ENCODE measurements at regions not wholly inside any gene's neighbourhood (a gene's known extent, or its start where the extent isn't known, plus 50 kb on each side); places are given as distances from the start of the nearest gene placed in this dataset.

DNA sequence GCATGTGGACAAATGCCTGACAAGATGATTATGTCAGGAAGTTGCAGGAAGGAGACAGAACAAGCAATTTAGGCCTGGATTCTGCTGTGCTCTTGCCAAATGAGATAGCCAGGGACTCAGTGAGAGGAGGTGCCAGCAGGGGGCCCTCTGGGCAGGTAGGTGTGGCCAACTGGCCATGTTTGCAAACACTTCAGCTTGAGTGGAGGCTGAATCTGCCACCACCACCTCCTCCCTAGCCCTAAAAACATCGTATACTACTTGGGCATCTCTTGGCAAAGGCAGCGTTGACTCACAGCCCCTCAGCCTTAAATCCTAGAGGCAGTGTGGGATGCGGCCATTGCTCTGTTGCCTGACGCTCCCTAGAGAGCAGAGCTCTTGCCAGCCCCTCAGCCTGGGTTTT is 95.1 kb upstream of the PLET1 start:
- DNase-seq (ENCODE audit: low read depth): no peak

DNA sequence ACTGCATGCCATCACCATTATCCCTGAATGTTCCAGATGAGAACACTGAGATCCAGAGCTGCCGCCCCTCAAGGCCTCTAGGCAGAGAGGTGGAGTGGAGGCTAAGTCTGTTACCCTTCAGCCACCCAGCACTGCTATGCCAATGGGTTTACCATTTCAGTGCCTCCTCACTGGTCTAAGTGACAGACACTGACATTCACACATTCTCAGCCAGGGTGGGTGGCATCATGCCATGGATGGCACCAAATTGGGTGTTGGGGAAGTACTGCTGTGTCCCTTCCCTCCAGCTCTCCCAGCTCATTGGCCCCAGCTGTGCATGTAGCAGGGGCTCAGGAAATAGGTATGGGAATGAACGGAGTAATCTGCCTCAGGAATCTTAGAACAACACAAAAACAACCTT is 96.8 kb upstream of the PLET1 start:
- DNase-seq (ENCODE audit: low read depth): no peak

DNA sequence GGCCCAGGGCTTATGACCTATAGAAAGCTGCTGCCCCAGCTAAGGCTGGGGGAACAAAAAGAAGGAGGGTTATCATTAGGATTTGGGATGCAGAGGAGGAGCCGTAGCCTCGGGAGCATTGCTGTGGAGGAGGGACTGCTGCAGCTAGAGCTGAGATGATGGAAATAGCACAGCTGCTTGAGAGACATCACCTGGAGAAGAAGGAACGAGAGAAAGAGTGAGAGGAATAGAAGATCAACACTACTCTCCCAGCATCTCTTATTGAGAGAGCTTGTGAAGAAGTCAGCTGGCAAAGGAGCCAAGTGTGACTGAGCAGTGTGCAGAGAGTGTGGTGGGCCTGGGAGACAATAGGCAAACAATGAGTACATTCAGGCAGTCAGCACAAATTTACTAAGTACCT is 100.7 kb upstream of the PLET1 start:
- no peak for DNase-seq (ENCODE audit: low read depth)

DNA sequence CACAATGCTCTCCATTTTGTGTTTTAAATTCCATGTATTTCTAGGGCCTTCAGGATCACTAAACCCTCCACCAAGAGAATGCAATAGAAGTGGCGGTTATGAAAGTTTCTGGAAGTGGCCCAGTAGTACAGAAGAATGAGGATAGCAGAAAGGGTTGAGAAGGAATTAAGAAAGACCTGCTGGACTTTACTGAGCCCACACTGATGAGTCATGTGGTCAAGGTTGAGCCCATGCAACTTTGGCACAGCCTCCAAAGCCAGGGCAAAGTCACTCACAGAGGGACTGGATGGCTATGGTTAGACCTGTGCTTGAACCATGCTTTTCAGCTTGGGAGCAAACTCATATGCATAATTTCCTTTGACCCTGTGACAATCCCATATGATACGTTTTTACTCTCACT is 102.9 kb upstream of the PLET1 start:
- no peak for DNase-seq (ENCODE audit: low read depth)

DNA sequence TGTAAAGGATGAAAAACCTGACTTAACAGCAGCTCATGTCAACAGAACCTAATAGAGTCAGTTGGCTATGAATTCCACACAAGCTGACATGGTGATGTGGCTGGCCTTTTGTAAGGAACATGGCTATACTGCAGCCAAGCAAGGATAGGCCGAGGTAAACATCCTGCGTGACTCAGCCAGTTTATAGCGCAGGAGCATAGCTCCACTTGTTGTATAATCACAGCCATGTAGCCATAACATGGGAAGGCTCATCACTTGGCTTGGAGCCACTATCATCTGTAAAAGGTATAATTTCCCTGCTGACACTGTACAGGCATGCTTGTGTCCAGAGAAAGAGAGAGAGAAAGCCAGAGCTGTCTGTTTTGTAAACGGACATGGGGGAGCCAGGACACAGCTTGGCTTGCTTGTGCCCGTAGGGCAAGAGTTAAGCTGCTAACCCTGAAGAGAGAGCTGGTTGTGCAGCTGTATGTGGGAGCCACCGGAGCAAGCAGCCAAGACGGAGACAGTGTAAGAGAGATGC is 104.4 kb upstream of the PLET1 start:
- no peak for DNase-seq (ENCODE audit: low read depth)

DNA sequence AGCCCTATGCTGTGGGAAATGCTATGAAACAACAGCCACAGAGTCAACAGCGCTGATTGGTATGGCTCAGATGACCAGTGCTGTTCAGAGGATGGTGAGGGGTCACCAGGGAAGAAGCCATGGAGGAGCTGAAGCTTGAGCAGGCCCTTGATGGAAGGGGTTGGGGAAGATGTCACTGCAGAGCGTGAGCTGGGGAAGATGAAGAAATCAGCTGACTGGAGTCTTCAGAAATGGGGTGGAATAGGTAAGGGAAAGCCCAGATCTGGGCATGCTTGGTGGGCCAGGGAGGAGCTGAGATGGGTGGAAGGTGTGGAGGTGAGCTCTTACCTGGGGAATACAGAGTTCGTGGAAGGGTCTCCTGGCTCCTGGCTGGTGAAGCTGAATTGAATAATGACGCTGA is 105.4 kb upstream of the PLET1 start:
- no peak for DNase-seq (ENCODE audit: low read depth)

DNA sequence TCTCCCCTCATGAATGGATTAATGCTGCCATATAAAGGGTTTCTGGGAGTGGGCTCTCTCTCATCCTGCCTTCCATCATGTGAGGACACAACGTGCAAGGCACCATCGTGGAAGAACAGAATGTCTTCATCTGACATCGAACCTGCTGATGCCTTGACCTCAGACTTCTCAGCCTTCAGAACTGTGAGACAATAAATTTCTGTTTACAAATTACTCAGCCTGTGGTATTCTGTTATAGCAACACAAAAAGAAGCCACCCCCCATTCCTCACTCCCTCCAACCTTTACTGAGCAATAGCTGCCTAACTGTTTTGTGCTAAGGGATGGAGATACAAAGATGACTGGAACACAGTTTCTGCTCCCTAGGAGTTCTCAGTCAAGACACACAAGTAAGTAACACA is 106.1 kb upstream of the PLET1 start:
- no peak for DNase-seq (ENCODE audit: low read depth)

DNA sequence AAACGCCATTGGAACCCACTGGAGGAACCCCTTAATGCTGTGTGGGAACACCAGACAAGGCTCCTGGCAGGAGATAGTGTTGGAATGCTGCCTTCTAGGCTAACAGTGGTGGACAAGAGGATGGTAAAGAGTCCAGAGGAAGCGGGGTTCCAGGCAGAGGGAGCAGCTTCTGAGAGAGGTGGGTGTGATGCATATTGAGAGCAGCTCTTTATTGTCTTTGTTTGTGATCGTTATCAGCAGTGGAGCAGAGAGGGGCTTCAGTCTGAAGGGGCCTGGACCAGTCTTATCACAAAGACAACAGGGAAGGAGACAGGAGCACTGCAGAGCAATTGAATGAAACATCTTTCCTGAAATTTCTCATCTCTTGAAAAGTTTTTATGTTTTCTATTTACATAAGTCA is 106.8 kb upstream of the PLET1 start:
- DNase-seq (ENCODE audit: low read depth): no peak

DNA sequence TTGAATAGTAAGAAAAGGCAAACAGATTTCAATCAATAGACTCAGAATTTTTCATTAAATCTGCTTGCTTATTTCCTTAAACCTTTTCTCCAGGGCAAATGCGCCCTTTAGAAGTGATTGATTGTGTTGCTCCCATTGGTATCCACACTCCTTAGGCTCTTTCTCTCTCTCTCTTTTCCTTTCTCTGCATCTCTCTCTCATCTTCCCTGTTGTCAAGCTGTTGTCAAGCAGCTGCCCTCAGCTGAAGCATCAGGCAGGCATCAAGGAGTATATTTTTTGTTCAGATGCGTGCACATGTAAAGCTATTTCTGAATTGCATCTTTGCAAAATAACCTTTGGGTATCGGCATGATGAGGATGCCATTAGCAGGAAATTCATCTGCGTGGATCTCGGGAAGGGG is 107.2 kb upstream of the PLET1 start:
- DNase-seq (ENCODE audit: low read depth): no peak

DNA sequence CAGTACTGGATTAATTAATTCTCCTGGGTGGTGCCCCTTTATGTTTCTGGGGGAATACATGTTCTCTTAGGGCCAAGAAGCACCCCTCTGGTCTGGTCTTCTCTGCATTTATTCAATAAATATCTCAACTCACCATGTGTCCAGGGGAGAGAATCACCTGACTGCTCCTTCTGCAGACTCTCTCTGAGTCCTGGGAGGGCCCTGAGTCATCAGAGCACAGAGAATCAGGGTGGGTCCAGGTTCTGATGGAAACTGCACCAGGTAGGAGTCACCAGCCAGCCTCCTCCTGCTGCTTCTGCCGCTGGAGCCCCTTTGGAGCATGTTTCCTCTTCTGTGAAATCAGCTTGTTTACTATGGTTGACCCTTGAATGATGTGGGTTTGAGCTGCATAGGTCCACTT is 107.7 kb upstream of the PLET1 start:
- no peak for DNase-seq (ENCODE audit: low read depth)

DNA sequence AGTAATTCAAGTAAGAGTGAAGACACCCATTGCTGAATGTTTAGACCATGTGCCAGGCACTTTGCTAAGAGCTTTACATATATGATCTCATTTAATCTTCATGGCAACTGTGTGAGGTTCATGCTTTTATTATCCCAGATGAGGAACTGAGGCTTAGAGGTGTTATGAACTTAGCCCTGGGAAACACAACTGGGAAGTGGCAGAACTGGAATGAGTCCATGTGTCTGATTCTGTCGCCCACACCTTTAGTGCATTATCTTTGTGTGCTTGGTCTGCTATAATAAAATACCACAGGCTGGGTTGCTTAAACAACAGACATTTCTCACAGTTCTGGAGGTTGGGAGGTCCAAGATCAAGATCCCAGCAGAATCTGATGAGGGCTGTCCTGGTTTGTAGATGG is 108.7 kb upstream of the PLET1 start:
- DNase-seq (ENCODE audit: low read depth): no peak

DNA sequence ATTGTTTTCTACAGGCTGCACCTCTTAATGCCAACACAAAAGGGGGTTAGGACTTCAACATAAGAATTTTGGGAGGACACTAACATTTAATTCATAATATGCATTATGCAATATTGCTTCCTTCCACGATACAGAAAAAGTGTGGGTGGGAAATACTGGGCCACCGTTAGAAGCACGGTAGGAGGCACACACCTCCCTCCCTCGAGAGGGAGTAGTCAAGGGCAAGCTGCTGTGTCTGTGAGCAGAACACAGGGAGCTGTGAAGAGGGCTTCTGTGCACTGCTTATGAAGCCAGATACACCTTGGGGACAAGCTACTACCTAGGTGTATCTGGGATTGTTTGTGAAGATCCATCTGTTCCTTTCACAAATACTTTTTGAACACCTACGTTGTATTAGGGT is 109.3 kb upstream of the PLET1 start:
- DNase-seq (ENCODE audit: low read depth): no peak

DNA sequence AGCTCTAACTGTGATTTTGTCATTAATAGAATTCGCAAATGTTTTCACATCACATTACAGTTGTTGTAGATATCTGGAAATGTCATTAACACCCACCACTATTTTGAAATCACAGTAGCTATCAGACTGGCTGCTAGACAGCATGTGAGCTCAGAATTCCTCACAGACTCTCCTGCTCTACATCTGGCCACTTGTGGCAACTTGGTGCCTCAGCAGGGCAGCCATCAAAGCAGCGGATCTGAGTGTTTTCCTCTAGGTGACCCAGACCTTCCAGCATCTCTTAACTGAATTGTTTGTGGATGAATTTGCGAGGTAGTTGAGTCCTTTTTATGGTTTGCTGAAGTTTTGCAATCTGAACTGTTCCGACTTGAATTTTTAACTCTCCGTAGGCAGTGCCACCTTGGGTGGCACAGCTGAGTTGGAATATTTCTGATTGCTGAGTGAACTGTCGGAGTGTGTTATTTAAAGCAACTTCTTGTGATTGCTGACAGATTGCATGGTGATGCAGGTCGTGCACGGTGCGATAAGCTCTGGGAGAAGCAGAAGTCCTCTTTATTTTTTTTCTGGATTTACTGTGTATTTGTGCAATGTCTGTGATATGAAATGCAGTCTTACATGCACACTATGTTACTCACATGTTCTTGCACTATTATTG is 114.0 kb upstream of the PLET1 start:
- no peak for DNase-seq (ENCODE audit: low read depth)

DNA sequence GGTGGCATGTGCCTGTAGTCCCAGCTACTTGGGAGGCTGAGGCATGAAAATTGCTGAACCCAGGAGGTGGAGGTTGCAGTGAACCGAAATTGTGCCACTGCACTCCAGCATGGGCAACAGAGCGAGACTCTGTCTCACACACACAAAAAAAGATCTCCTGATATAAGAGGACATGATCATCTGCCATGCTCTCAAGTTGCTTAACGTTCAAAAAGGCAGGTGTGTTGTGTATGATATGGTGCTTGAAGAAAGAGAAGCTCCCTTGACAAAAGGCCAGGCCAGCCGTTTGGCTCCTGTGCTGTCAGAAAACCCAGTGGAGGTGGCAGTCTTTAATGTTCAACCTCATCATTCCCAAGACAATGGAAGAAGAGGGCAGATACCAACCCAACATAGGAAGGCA is 117.3 kb upstream of the PLET1 start:
- no peak for DNase-seq (ENCODE audit: low read depth)

DNA sequence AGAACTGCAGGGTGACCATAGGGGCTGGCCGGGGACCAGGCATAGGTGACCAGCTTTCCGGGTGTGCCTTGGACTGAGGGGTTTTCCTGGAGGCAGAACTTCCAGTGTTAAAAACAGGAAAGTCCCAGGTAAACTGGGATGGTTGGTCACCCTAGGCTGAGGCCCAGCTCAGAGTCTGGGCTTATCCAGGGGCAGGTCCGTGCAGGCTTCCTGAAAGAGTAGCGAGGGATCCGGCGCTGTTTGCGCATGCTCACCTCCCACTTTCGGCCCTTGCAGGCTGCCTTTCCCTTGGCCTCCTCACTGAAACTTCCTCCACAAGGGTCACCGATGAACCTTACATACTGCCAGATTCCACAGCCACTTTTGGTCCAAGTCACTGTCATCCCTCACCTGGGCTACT is 119.8 kb upstream of the PLET1 start:
- DNase-seq (ENCODE audit: low read depth): no peak

DNA sequence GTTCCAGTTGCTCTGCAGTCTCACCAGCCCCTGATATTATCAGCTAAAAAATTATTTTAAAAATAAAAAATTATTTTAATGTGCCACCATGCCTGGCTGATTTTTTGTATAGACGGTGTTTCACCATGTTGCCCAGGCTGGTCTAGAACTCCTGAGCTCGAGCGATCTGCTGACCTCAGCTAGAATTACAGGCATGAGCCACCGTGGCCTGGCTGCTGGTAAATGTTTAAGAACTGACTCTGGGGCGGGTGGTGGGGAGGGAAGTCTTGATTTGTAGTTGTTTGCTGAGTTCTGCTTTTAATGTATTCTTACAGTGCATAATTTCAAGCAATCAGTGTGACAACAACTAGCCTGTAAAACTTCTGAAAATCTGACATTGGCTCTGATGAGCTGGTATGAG is 120.9 kb upstream of the PLET1 start:
- DNase-seq (ENCODE audit: low read depth): no peak

DNA sequence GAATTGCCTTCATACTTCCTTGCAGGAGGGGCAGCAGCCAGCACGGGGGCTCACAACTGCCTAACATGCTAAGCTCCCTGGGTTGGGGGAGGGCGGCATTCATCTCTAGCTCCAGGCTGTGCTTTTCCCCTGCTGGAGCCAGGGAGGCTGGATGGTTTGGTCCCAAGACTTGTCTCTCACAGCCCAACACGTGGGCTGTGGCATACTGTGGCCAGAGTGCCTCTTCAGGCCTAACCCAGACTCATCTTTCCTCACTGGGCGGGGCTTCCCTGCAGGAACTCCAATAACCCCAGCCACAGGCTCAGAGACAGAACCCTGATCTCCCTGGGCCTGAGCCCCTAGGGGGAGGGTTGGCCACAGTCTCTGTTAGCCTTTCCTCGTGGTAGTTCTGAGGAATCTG is 121.9 kb upstream of the PLET1 start:
- DNase-seq (ENCODE audit: low read depth): no peak

DNA sequence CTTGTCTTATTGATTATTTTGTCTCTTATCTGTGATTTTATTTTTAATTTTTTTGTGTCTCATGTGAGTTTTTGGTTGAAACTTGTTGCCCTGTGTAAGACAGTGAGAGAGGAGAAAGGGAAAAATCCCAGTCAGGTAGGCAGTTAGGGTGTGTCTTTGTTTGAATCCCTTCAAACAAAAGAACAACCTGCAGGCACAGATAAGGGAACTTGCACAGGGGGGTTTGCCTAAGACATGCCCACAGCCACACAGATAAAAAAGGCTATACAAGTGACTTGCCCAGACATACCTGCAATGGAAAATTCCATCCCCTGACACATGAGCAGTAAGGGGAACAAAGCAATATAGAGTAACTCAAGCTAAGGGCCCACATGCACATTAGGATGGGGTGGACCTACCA is 127.8 kb upstream of the PLET1 start:
- no peak for DNase-seq (ENCODE audit: low read depth)

DNA sequence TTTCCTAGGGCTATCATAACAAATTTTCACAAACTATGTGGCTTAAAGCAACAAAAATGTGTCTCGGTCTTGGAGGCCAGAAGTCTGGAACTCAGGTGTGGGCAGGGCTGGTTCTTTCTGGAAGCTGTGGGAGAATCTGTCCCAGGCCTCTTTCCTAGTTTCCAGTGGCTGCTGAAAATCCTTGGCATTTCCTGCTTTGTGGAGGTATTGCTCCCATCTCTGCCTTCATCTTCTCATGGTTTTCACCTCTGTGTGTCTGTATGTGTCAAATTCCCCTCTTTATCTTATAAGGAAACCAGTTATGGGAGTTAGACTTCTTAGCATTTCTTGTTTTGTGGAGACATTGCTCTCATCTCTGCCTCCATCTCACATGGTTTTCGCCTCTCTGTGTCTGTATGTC is 130.4 kb upstream of the PLET1 start:
- no peak for DNase-seq (ENCODE audit: low read depth)

DNA sequence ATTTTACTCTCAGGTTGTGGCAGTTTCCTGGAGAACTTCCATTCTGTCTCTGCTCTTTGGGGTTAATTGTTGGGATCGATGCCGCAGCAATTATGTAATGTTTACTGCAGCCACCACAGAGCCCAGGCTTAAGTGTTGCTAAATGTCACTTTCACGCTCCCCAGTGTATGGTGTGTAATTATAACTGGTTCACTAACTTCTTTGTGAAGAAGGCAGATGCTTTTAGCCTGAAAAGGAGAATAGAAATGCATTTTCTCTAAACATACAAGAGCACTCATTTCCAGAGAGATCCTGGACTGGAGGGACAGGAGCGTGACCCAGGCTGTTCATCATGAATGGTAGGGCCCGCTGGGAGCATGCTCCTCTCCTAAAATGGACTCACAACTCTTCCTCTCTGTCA is 132.2 kb upstream of the PLET1 start:
- no peak for DNase-seq (ENCODE audit: low read depth)

DNA sequence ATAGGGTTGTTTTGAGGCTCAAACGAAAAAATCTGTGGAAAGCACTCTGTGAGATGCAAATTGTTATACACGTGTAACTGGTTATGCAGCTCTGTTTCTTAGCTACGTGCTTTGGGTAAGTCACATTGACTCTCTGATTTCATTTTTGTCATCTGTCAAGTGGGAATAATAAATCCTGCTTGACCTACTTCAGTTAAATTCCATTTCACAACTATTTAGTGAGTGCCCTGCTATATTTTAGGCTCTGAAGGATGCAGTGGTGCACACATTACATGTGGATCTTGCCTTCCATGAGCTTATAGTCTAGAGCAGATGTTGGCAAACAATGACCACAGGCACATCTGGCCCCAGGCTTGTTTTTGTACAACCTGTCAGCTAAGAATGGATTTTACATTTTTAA is 133.6 kb upstream of the PLET1 start:
- DNase-seq (ENCODE audit: low read depth): no peak

DNA sequence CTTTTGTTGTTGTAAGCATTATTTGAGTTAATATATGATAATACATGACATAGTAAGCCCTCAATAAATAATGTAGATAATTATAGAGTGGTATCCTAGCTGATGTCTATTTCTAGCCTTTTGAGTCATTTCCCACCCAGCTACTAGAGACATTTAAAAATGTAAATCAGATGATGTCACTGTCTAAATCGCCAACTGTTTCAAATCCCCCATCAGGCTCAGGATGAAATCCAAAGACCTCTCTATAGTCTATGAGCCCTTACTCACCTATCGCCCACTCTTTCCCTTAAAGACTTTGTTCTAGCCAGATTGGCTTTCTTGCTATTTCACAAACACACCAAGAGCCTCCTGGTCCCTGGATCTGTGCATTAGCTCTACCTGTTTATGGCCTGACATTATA is 135.4 kb upstream of the PLET1 start:
- no peak for DNase-seq (ENCODE audit: low read depth)

DNA sequence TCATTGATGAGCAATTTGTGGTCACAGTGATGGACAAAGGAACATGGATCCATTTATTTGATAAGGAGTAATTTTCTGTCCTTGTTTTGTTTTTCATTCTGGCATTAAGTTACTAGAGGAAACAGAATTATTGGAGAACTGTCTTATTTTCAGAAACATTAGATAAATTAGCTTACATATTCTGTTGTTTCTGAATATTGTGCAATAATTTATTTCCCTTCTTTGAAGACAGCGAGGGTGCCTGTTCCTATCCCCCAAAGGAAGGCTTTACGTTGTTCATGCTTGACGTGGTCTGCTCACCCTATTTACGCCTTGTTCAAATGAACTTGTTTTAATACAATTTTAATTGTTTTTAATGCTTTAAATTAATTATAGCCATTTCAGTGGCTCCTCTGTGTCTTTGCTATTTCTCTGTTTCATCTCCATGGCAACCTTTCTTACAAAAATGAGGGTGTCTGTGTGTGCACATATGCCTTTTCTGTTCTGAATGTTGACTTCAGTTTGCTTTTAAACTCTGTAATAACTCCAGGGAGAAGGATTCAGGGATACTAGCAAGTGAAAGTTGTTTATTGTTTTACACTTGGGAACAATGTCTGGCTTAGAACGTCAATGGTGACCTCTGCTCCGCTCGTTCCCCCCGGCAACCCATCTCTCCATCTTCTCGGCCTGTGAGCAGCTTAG is 138.3 kb upstream of the PLET1 start:
- DNase-seq (ENCODE audit: low read depth): no peak

DNA sequence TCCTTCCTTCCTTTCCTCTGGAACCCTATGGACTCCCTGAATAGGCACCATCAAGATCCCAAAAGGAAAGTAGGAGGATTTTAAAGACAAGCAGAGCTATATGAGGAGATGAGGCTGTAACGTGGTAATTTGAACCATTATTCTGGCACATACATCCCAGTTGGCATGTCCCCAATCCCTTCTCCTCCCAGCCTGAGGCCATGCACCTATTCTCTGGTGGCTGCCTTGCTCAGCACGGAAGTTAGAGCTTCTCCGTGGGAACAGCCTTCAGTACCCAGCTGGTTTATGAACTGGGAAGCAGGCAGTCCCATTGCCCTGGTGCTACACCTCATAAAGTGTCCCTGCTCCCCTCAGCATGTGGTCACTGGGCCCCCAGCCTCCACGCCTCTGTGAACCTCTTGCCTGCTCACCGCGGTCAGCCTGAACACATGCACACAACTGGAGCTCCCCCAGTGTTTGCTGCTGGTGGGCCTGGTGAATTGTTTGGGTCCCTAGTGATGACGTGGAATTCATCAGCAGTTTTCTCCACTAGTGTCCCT is 139.9 kb upstream of the PLET1 start:
- DNase-seq (ENCODE audit: low read depth): no peak
